Tibial nerve (tissue), 4 donors: ENCODE measurements at regions not wholly inside any gene's neighbourhood (a gene's known extent, or its start where the extent isn't known, plus 50 kb on each side); places are given as distances from the start of the nearest gene placed in this dataset.

Experiments
- DNase-seq, 2 donors: peaks; one replicate each; pipeline ENCODE4 v3.0.0-alpha.2; 2019; ENCODE audit warnings: low spot score in 2 of 2
- H3K27ac ChIP-seq, 4 donors: fragments of 200-600 bp; sonication (generic) in 3 of 4; one replicate each; pipeline ENCODE4 v1.5.1; 2017 to 2019; ENCODE audit warnings: mild to moderate bottlenecking in 1 of 4
- H3K27me3 ChIP-seq, 2 donors: fragments of 200-600 bp; sonication (generic) in 1 of 2; one replicate each; pipeline versions ENCODE4 v1.5.1 to v1.6.0; 2017 to 2019
- H3K36me3 ChIP-seq, 3 donors: fragments of 200-600 bp; sonication (generic); one replicate each; pipeline ENCODE4 v1.5.1; 2018 to 2019
- H3K4me1 ChIP-seq, 4 donors: fragments of 200-600 bp; sonication (generic) in 3 of 4; one replicate each; pipeline ENCODE4 v1.5.1; 2017 to 2019
- H3K4me3 ChIP-seq, 4 donors: fragments of 200-600 bp; sonication (generic) in 3 of 4; one replicate each; pipeline ENCODE4 v1.5.1; 2017 to 2019; ENCODE audit warnings: mild to moderate bottlenecking in 1 of 4, moderate library complexity in 1 of 4
- H3K9me3 ChIP-seq, 4 donors: fragments of 200-600 bp; sonication (generic) in 3 of 4; one replicate each; pipeline ENCODE4 v1.5.1; 2017 to 2019
- CTCF ChIP-seq, 5 experiments: fragments of 200-600 bp in 3 of 5; fragments of 450-650 bp in 2 of 5; sonication (generic) in 3 of 5; IDR thresholded peaks; one replicate each; pipeline ENCODE4 v1.5.1; 2016 to 2019; ENCODE audit warnings: antibody characterized with exemption in 5 of 5, mild to moderate bottlenecking in 3 of 5, moderate library complexity in 2 of 5
- EP300 ChIP-seq, 2 donors: sonication (generic); formaldehyde crosslinking; IDR thresholded peaks; one replicate each; pipeline ENCODE4 v1.6.1; 2017; ENCODE audit warnings: antibody characterized with exemption in 2 of 2, mild to moderate bottlenecking in 1 of 2
- POLR2A ChIP-seq, 2 donors: fragments of 450-650 bp; IDR thresholded peaks; one replicate each; pipeline ENCODE4 v1.6.1; 2017; ENCODE audit warnings: antibody characterized with exemption in 2 of 2, mild to moderate bottlenecking in 2 of 2, moderate library complexity in 2 of 2
- WGBS, 2 donors: methylation state at CpG; one replicate each; pipeline ENCODE4 v1.1.5; 2018; 5-methylcytosine and 5-hydroxymethylcytosine counted together

GRCh38 chr12:9348906-9349518, 140.8 kb upstream of the PZP start:
- Histone ChIP-seq H3K9me3 (peaks cover 0 to 18% (median 1%) of the 10 kb centered on the region in 4 donors), H3K27me3 (no peaks in the 10 kb centered on the region), H3K36me3 (peaks cover 0 to 7% (median 0%) of the 10 kb centered on the region in 3 donors), H3K4me1 (no peaks in the 10 kb centered on the region), H3K27ac (peak overlapping the region in 1 of 4 donors; percentile 52), H3K4me3 (no peak overlapping the region)
- DNase-seq, result no peak
- WGBS, 2 donors, result 93 to 95% methylated on average over 28 to 29 of the region's 29 CpGs
- TF ChIP-seq EP300 (IDR thresholded peaks at IDR 0.05) (no peak), POLR2A (IDR thresholded peaks at IDR 0.05) (no peak), CTCF (IDR thresholded peaks at IDR 0.05) (no peak)

GRCh38 chr12:9347328-9348127, 139.3 kb upstream of the PZP start:
- Histone ChIP-seq H3K4me1 (no peaks in the 10 kb centered on the region), H3K36me3 (peaks cover 0 to 2% (median 0%) of the 10 kb centered on the region in 3 donors), H3K9me3 (peaks cover 0 to 3% (median 0%) of the 10 kb centered on the region in 4 donors), H3K27me3 (no peaks in the 10 kb centered on the region), H3K4me3 (no peak overlapping the region), H3K27ac (no peak overlapping the region)
- WGBS, 2 donors, result 91 to 92% methylated on average over 5 of the region's 5 CpGs
- DNase-seq, result no peak
- TF ChIP-seq CTCF (IDR thresholded peaks at IDR 0.05) (no peak), EP300 (IDR thresholded peaks at IDR 0.05) (no peak), POLR2A (IDR thresholded peaks at IDR 0.05) (no peak)

GRCh38 chr12:9346866-9347327, 138.7 kb upstream of the PZP start:
- H3K27ac ChIP-seq, result no peak overlapping the region
- no peak overlapping the region for H3K4me3 ChIP-seq
- WGBS, 2 donors, result 58 to 63% methylated on average over 5 of the region's 5 CpGs
- H3K27me3 ChIP-seq, result no peaks in the 10 kb centered on the region
- no peak for DNase-seq
- no peaks in the 10 kb centered on the region for H3K36me3 ChIP-seq
- no peaks in the 10 kb centered on the region for H3K4me1 ChIP-seq
- TF ChIP-seq EP300 (IDR thresholded peaks at IDR 0.05) (no peak), CTCF (IDR thresholded peaks at IDR 0.05) (no peak), POLR2A (IDR thresholded peaks at IDR 0.05) (no peak)
- H3K9me3 ChIP-seq, result no peaks in the 10 kb centered on the region

GRCh38 chr12:9345171-9345570, 137.0 kb upstream of the PZP start:
- Histone ChIP-seq H3K4me3 (no peak overlapping the region), H3K27ac (peak overlapping the region in 1 of 4 donors; percentile 8), H3K27me3 (no peaks in the 10 kb centered on the region), H3K4me1 (no peaks in the 10 kb centered on the region), H3K9me3 (no peaks in the 10 kb centered on the region), H3K36me3 (no peaks in the 10 kb centered on the region)
- DNase-seq, result no peak
- TF ChIP-seq CTCF (IDR thresholded peaks at IDR 0.05) (no peak), EP300 (IDR thresholded peaks at IDR 0.05) (no peak), POLR2A (IDR thresholded peaks at IDR 0.05) (no peak)

GRCh38 chr12:9344541-9344940, 136.3 kb upstream of the PZP start:
- no peak overlapping the region for H3K27ac ChIP-seq
- no peak for DNase-seq
- H3K36me3 ChIP-seq, result no peaks in the 10 kb centered on the region
- TF ChIP-seq EP300 (IDR thresholded peaks at IDR 0.05) (no peak), CTCF (IDR thresholded peaks at IDR 0.05) (no peak), POLR2A (IDR thresholded peaks at IDR 0.05) (no peak)
- 16 to 30% methylated on average over 2 of the region's 2 CpGs for WGBS, 2 donors
- H3K4me1 ChIP-seq, result no peaks in the 10 kb centered on the region
- no peaks in the 10 kb centered on the region for H3K27me3 ChIP-seq
- no peaks in the 10 kb centered on the region for H3K9me3 ChIP-seq
- no peak overlapping the region for H3K4me3 ChIP-seq
